HG02798 (cell line): ENCODE measurements at regions not wholly inside any gene's neighbourhood (a gene's known extent, or its start where the extent isn't known, plus 50 kb on each side); places are given as distances from the start of the nearest gene placed in this dataset.
"Not testable (repeated sequence)": the region's sequence is repeated elsewhere in the genome, so short reads cannot be mapped to it uniquely, and the experiment has no call there.

ENCODE experiments used
- ATAC-seq: cut with Tn5 transposase; IDR thresholded peaks from one replicate; pipeline ENCODE4 v1.9.1; 2021; ENCODE audit warnings: mild to moderate bottlenecking; ENCODE audit not compliant: unreplicated experiment, poor library complexity

DNA sequence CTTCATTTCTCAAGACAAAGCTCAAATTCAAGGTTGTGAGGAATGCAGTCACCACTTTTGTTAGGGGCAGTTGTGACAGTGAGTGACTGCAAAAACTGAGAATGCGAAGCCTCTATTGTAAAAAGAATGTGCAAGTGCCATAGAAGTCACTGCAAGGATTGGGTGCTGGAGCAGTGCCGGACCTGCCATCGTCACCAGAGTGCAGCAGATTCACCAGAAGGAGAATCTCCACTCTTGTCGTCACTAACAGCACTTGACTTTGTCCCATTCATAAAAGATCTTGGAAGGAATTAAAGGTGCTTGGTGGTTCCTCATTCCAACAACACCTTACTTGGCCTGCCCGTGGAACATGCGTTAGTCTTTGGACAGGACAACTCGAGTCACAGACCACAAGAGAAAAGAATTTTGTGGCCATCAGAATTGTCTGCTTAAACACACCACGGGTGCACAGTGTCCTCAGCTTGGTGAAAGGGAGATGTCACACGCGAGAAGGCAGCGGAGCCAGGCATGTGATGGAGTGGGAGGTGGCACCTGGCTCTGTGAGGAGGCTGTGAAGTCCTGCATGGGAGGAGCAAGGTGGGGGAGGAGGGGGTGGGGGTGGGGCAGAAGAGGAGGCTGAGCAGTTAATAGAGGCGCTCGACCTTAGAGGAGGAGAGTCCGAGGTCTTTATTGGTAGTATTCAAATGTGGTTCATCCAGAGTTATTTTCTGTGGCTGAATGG lies 100.9 kb upstream of the SPDYE9 start:
- ATAC-seq, result not testable (repeated sequence)

DNA sequence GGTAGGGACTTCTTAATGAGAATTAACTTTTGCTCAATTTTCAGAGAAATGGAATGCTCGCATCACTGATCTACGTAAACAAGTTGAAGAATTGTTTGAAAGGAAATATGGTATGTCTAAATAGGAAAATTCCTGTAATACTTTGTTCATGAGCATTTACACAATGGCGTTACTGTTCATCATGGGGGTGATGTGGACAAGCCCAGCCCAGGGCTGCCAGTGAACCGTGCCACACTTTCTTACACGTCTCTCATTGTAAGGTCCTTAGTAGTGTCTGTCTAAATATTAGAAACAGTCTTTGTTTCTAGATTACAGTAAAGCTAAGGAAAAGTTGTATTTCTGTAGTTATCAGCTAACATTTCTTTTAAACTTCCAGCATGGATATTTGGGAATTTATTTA lies 91.0 kb upstream of the SPDYE9 start:
- not testable (repeated sequence) for ATAC-seq

DNA sequence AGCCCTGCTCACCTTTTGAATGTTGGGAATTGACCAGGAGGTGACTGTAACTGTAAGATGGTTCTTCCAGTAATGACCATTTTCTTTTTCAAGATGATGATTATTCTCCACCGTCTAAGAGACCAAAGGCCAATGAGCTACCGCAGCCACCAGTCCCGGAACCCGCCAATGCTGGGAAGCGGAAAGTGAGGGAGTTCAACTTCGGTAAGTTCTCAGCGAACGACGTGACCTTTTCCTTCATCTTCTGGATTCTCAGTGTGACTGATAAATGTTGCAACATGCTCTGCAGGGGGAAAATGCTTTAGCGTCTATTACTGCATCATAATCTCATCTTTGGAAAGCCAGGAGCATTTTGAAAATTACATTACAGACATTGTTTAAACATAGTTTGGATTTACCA lies 89.5 kb upstream of the SPDYE9 start:
- not testable (repeated sequence) for ATAC-seq

DNA sequence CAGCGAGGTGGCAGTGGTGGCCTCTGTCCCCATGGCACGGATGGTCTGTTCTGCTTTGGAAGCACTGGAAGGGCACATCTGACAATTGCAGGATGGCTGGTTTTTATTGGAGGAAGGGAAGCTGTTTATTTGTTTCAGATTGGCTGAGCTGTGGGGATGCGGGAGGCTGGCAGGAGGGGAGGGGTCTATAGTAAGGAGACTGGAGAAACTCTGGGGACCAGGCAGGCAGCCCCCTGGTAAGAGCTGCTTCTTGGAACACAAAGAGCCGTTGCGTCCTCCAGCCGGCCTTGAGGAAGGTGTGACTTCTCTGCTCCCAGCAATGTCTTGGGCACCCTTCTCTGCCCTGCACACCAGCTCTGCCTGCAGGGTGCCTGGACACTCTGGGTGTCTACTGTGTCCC lies 85.1 kb upstream of the SPDYE9 start:
- ATAC-seq, result not testable (repeated sequence)

DNA sequence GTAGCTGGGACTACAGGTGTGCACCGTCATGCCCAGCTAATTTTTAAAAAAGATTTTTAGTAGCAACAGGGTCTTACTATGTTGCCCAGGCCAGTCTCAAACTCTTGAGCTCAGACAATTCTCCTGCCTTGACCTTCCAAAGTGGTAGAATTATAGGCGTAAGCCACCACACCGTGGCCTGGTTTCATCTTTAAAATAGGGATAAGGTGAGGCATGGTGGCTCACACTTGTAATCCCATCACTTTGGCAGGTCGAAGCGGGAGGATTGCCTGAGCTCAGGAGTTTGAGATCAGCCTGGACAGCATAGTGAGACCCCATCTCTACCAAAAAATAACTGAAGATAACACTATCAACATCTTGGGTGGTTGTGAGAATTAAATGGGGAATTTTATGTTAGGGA lies 84.6 kb upstream of the SPDYE9 start:
- not testable (repeated sequence) for ATAC-seq

DNA sequence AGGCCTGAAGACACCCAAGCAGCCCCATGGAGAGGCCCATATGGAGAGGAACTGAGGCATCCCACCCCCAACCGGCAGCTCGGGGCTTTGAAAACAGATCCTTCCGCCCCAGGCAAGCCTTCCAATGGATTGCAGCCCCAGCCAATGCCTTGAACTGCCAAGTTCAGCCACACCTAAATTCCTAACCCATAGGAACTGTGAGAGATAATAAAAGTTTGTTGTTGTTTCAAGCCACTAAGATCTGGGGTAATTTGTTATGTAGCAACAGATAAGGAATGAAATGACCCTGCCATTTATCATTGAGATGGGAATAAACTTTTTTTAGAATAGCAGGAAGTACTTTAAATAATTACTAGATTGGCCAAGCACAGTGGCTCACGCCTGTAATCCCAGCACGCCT lies 80.3 kb upstream of the SPDYE9 start:
- not testable (repeated sequence) for ATAC-seq

DNA sequence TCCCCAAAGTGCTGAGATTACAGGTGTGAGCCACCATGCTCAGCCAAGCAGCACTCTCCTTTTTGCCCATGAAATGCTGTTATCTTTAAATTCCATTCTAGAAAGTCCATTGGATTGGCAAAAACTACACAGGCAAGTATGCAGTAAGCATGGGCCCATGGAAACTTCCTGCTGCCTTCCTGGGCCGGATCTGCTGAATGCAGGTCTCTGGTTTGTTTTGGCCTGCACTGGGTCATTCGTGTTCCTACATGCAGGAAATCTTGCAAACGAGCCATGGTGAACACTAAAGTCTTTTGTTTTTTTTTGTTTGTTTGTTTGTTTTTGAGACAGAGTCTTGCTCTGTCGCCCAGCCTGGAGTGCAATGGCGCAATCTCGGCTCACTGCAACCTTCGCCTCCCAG lies 76.8 kb upstream of the SPDYE9 start:
- not testable (repeated sequence) for ATAC-seq

DNA sequence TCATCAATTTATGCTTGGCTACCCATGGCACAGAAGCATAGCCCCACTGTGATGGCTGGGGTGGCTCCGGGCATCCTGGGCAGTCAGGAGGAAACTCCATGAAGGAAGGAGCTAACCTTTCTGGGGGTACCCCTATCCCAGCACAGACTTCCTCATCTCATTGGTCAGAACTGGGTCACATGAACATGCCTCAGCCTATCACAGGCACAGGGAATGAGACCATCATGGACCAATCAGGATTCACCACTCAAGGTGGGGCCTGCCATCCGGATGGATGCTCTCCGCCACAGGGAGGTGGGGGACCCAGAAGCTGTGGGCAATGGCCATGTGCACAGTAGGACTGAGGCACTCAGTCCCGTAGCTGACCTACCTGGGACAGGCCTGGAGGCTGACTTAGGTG lies 75.9 kb upstream of the SPDYE9 start:
- ATAC-seq, result not testable (repeated sequence)

DNA sequence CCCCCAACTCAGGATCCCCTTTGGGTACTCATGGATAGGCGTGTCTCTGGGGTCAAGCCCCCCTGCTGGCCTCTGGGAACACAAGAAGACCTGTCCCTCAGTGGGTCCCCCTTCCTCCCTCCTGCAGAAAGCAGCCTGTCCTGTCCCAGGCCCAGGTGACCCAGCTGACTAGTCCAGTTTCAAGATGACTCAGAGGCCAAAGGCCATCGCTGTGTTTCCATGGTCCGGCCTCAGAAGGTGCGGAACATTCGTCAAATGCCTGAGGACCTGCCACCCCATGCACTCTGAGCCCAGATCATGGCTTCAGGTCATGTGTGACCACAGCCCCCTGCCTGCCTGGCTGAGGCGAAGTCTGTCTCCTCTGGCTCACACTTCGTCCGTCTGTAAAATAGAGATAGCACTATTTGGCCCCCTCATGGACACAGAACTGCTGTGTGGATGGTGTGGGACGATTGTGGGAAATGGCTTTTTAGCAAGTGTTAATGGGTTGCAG lies 71.4 kb upstream of the SPDYE9 start:
- not testable (repeated sequence) for ATAC-seq

DNA sequence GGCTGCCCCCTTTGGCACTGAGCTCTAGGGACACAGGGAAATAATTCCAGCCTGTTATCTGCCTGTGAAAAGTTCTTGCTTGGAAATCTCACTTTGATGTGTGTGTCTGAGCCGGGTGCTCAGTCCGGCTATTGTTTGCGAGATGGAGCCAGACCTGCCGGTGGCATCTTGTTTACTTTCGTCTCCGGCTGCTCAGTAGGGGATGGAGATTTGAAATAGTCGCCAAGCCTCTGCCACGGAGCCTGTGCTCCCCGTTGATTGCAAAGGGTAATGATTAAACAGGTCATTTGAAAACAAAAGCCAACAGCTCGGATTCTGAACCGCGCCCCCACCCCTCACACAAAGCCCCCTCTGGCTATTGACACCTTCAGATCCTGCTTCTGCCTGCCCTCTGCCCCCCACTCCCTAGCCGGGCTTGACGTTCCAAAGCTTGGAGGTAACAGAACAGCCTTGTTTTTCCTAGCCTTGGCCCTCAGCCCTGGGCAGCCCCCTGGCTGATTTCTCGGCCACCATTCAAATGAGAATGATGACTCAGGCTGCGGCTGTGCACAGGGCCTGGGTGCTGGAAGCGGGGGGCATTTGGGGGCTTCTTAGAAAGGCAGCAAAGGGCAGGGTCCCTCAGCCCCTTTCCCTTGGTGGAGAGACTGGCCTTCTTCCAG lies 70.8 kb upstream of the SPDYE9 start:
- ATAC-seq, result not testable (repeated sequence)

DNA sequence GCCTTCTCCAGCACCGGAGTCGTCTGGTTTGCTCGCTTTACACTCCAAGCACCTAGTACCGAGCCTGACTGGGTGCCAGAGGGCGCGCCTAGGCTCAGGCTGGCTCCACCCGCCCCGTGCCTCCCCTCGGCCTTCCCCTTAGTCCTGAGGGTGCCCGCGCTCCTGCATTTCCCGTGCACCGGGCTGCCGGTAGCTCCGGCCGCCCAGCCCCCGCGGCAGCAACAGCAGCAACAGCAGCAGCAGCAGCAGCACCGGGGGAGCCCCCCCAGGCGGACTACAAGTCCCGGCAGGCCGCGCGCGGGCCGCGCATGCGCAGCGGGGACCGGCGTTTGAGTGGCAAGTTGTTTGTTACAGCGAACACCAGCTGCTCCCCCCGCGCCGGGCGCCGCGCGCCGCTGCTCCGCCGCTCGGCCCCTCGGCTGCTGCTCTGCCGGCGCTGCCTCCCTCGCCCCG lies 68.8 kb upstream of the SPDYE9 start:
- ATAC-seq, result peak; percentile 92

DNA sequence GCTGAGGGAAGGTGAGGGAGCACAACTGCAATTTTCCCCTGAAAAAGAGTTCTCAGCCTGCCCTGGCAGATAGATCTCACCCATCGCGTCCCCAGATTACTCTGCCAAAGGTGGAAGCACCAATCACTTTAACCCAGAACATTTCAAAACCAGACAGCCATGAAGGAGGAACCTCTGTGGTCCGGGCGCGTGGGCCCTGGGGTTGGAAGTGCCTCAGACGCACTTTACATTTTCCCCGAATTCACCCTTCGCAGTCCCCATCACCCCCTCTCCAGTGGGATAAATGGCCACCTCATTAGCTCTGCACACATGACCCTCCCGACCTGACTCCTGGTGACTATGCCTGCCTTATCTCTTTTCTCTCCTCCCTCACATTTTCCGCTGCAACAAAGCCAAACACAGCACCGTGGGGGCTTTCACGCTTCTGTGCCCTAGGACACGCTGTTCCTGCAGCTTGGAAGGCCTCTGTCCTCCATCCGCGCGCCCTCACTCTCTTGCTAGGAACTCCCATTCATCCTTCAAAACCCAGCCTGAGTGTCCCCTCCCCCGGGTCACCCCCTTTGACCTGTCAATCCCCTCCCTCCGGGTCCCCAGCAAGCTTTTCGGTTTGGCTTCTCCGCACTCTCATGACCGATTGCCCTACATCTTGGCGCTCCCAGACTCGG lies 68.2 kb upstream of the SPDYE9 start:
- not testable (repeated sequence) for ATAC-seq

DNA sequence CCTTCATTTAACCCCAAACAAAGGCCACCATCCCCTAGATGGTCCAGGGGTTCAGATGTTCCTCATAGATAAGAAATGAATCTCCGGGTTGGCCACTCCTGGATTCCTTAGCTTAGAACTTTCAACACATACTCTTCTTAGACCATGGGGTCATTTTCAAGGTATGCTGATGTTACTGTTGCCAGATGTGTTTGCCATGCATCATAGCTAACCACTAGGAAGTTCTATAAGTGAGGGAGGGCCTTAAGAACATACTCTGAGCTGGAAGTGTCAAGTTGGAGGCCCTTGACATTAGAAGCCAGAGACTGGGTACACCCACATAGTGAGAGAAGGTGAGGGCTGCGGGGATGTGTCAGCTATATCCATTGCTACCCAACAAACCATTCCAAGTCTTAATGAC lies 62.7 kb upstream of the SPDYE9 start:
- not testable (repeated sequence) for ATAC-seq

DNA sequence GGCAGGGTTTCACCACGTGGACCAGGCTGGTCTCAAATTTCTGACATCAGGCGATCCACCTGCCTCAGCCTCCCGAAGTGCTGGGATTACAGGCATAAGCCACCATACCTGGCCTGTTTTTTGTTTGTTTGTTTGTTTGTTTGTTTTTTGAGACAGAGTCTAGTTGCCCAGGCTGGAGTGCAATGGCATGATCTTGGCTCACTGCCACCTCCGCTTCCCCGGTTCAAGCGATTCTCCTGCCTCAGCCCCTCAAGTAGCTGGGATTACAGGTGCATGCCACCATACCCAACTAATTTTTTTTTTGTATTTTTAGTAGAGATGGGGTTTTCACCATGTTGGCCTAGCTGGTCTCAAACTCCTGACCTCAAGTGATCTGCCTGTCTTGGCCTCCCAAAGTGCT lies 61.8 kb upstream of the SPDYE9 start:
- not testable (repeated sequence) for ATAC-seq

DNA sequence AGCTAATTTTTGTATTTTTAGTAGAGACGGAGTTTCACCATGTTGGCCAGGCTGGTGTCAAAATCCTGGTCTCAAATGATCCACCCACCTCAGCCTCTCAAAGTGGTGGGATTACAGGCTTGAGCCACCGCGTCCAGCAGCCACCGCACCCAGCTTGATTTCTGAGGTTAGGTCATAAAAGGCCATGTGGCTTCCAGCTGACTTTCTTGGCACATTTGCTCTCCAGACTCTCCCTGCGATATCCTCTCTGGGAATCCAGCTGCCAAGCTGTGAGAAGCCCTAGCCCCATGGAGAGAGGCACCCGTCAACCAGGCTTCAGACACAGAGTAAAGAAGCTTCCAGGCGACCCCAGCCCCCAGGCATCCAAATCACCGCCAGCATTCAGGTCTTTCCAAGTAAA lies 58.2 kb upstream of the SPDYE9 start:
- ATAC-seq, result not testable (repeated sequence)

DNA sequence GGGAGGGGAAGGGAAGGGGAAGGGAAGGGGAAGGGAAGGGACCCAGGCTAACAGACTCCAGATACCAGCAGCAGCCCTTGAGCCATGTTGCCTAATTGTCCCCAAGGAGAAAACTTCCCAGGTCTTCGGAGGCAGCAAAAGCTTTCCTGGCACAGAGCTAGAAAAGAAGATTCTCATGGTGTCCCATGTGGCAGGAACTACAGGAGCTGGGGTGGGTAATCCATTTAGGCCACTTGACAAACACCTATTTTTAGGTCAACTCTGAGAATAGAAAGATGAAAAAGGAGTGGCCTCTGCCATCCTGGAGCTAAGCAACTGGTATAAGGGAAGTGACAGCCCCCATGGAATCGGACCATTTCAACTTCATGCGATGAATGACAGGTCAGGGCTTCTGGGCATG lies 52.1 kb upstream of the SPDYE9 start:
- ATAC-seq, result not testable (repeated sequence)
